Lower lobe of right lung (tissue), 2 donors: ENCODE measurements at regions not wholly inside any gene's neighbourhood (a gene's known extent, or its start where the extent isn't known, plus 50 kb on each side); places are given as distances from the start of the nearest gene placed in this dataset.

ENCODE experiments used
- ATAC-seq, 2 donors: fragments of 200-7000 bp; cut with Tn5 transposase; one replicate each; pipeline ENCODE4 v1.9.1; 2020 to 2022; ENCODE audit warnings: mild to moderate bottlenecking in 2 of 2, moderate library complexity in 2 of 2
- DNase-seq: peaks from one replicate; pipeline ENCODE4 v3.0.0-alpha.2; 2020
- H3K27ac ChIP-seq: fragments of 200-600 bp; one replicate; pipeline ENCODE4 v1.8.0; 2022
- H3K27me3 ChIP-seq: fragments of 200-600 bp; one replicate; pipeline ENCODE4 v1.8.0; 2022; ENCODE audit warnings: low read depth
- H3K36me3 ChIP-seq: fragments of 200-600 bp; one replicate; pipeline ENCODE4 v1.8.0; 2022; ENCODE audit warnings: mild to moderate bottlenecking
- H3K4me1 ChIP-seq: fragments of 200-600 bp; one replicate; pipeline ENCODE4 v1.8.0; 2022
- H3K4me3 ChIP-seq: fragments of 200-600 bp; one replicate; pipeline ENCODE4 v1.8.0; 2022; ENCODE audit warnings: mild to moderate bottlenecking
- H3K9me3 ChIP-seq: fragments of 200-600 bp; one replicate; pipeline ENCODE4 v1.8.0; 2022
- intact Hi-C: fragments of 100-400 bp; cut with DNase I; formaldehyde crosslinking; loops from one replicate; pipeline ENCODE4 v1.11.0; 2022
- TF ChIP-seq, protein P1 (sequence below): fragments of 200-600 bp; IDR thresholded peaks from one replicate; pipeline ENCODE4 v1.8.0; 2022; ENCODE audit warnings: antibody characterized with exemption, mild to moderate bottlenecking
- donor health status: DM: no; HTN: yes; CAD: no; lungs with severe emphysema.

- intact Hi-C loops: no loop called here
Measured at GRCh38 chr2:40967451-40967850, 515.6 kb upstream of the SLC8A1 start.

DNA sequence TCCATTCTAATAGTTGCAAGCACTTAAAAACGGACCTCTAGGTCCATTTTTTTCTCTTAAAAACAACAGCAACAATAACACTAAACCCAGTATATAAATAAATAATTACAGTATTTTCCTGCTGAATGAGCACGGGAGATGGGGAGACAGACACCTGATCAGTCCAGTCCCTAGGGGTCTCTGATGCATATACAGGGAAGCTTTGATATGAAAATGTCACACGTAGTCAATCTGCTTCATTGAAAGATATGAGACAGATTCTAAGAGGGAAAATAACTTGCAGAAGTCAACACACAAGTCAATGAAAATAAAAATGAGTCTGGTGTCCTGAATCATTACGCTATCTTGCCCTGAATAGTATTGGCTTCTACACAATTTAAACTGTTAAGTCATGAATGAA is 523.3 kb upstream of the SLC8A1 start:
- no peak for ATAC-seq
- no peak for DNase-seq
- H3K9me3 ChIP-seq: no peaks in the 10 kb centered on the region
- no peaks in the 10 kb centered on the region for H3K27me3 ChIP-seq
- no peak overlapping the region for H3K27ac ChIP-seq
- H3K4me3 ChIP-seq: no peak overlapping the region
- intact Hi-C loops: no loop called here
- TF ChIP-seq, protein P1, sequence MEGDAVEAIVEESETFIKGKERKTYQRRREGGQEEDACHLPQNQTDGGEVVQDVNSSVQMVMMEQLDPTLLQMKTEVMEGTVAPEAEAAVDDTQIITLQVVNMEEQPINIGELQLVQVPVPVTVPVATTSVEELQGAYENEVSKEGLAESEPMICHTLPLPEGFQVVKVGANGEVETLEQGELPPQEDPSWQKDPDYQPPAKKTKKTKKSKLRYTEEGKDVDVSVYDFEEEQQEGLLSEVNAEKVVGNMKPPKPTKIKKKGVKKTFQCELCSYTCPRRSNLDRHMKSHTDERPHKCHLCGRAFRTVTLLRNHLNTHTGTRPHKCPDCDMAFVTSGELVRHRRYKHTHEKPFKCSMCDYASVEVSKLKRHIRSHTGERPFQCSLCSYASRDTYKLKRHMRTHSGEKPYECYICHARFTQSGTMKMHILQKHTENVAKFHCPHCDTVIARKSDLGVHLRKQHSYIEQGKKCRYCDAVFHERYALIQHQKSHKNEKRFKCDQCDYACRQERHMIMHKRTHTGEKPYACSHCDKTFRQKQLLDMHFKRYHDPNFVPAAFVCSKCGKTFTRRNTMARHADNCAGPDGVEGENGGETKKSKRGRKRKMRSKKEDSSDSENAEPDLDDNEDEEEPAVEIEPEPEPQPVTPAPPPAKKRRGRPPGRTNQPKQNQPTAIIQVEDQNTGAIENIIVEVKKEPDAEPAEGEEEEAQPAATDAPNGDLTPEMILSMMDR: no peak
- H3K4me1 ChIP-seq: no peaks in the 10 kb centered on the region
- no peaks in the 10 kb centered on the region for H3K36me3 ChIP-seq

More at GRCh38 chr2:40967451-40967850, 515.6 kb upstream of the SLC8A1 start:
- Histone ChIP-seq H3K27ac (no peak overlapping the region), H3K36me3 (no peaks in the 10 kb centered on the region), H3K27me3 (no peaks in the 10 kb centered on the region), H3K4me3 (no peak overlapping the region), H3K9me3 (no peaks in the 10 kb centered on the region), H3K4me1 (no peaks in the 10 kb centered on the region)
- ATAC-seq: no peak
- no peak for DNase-seq
- TF ChIP-seq, protein P1: no peak

- no peak overlapping the region for H3K27ac ChIP-seq
- no peaks in the 10 kb centered on the region for H3K36me3 ChIP-seq
- no peak overlapping the region for H3K4me3 ChIP-seq
- TF ChIP-seq, protein P1: no peak
- intact Hi-C loops: no loop called here
- H3K9me3 ChIP-seq: no peaks in the 10 kb centered on the region
- no peaks in the 10 kb centered on the region for H3K4me1 ChIP-seq
- H3K27me3 ChIP-seq: no peaks in the 10 kb centered on the region
- ATAC-seq (no peak), DNase-seq (no peak)
Measured at GRCh38 chr2:40997362-40997761, 545.5 kb upstream of the SLC8A1 start.

GRCh38 chr2:41000374-41000773 is 548.5 kb upstream of the SLC8A1 start:
- no peaks in the 10 kb centered on the region for H3K4me1 ChIP-seq
- intact Hi-C loops: no loop called here

DNA sequence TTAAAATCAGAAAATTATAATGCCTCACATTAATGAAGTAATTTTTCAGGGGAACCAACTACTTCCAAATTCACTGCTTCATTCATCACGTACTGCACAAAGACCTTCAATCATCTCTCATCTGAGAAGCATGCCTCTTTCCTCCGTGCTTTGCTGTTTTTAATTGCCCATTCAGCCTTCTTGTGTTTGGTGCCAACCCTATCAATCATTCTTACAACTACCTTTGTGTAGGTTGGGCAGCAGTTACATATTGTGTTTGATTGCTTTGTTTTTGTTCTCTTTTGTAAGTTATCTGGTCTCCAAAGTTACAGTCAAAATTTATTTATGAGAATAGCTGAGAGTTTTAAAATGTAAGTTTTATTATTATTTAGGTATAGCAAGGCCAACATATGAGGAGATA is 549.0 kb upstream of the SLC8A1 start:
- Histone ChIP-seq H3K36me3 (no peaks in the 10 kb centered on the region), H3K4me3 (no peak overlapping the region), H3K27ac (no peak overlapping the region), H3K4me1 (no peaks in the 10 kb centered on the region), H3K9me3 (no peaks in the 10 kb centered on the region), H3K27me3 (no peaks in the 10 kb centered on the region)
- DNase-seq (no peak), ATAC-seq (no peak)
- intact Hi-C loops: no loop called here
- TF ChIP-seq, protein P1: no peak

More at GRCh38 chr2:41000374-41000773, 548.5 kb upstream of the SLC8A1 start:
- ATAC-seq (no peak), DNase-seq (no peak)
- Histone ChIP-seq H3K36me3 (no peaks in the 10 kb centered on the region), H3K27me3 (no peaks in the 10 kb centered on the region), H3K27ac (no peak overlapping the region), H3K4me3 (no peak overlapping the region), H3K9me3 (no peaks in the 10 kb centered on the region)
- TF ChIP-seq, protein P1: no peak

DNA sequence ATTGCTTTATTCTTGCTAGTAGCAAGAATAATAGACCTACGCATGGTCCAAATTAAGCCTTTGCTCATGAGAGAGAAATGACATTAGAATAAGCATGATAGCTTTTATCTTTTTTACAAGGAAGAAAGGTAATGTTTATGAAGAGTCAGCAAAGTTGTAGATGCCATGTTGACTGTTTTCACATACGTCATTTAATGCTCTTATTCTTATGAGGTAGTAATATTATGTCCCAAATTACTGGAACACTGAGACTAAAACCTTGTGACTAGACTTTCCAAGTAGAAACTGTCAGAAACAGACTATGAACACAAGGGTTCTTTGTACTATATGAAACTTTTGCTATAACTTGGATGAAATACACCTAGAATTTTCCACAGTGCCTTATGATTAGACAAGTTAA is 552.8 kb upstream of the SLC8A1 start:
- DNase-seq: no peak
- no peak overlapping the region for H3K4me3 ChIP-seq
- TF ChIP-seq, protein P1: no peak
- H3K36me3 ChIP-seq: no peaks in the 10 kb centered on the region
- ATAC-seq: no peak
- no peaks in the 10 kb centered on the region for H3K27me3 ChIP-seq
- no peak overlapping the region for H3K27ac ChIP-seq
- intact Hi-C loops: no loop called here
- H3K4me1 ChIP-seq: no peaks in the 10 kb centered on the region
- no peaks in the 10 kb centered on the region for H3K9me3 ChIP-seq
